NCI-H187 (cell line): ENCODE measurements at regions not wholly inside any gene's neighbourhood (a gene's known extent, or its start where the extent isn't known, plus 50 kb on each side); places are given as distances from the start of the nearest gene placed in this dataset.
A peak's percentile ranks its signal among the peaks of the same experiment; 100 is the strongest.
"Not testable (repeated sequence)": the region's sequence is repeated elsewhere in the genome, so short reads cannot be mapped to it uniquely, and the experiment has no call there.

Experiments used
- DNase-seq, 2 experiments: peaks; one replicate each; lab custom pipeline; 2025; lab: John Stamatoyannopoulos, UW

GRCh38 chr15:62218841-62219240, 53.8 kb upstream of the C2CD4B start:
- DNase-seq: no peak

GRCh38 chr15:62219799-62220198, 54.7 kb upstream of the C2CD4B start:
- no peak for DNase-seq

- no peak for DNase-seq
Measured at GRCh38 chr15:62223020-62223419, 57.9 kb upstream of the C2CD4B start.

- no peak for DNase-seq
Measured at GRCh38 chr15:62228604-62229003, 63.5 kb upstream of the C2CD4B start.

GRCh38 chr15:62231856-62232255, 66.8 kb upstream of the C2CD4B start:
- no peak for DNase-seq

GRCh38 chr15:62240121-62241096, 75.3 kb upstream of the C2CD4B start:
- no peak for DNase-seq

GRCh38 chr15:62241135-62241770, 76.2 kb upstream of the C2CD4B start:
- DNase-seq: no peak

GRCh38 chr15:62242999-62243398, 77.9 kb upstream of the C2CD4B start:
- no peak for DNase-seq

- DNase-seq: no peak
Measured at GRCh38 chr15:62244762-62245161, 79.7 kb upstream of the C2CD4B start.

- DNase-seq: no peak
Measured at GRCh38 chr15:62248277-62248984, 83.3 kb upstream of the C2CD4B start.

GRCh38 chr15:62249501-62249900, 84.4 kb upstream of the C2CD4B start:
- DNase-seq: no peak

- DNase-seq: no peak
Measured at GRCh38 chr15:62250186-62250585, 85.1 kb upstream of the C2CD4B start.

GRCh38 chr15:62250978-62251377, 85.9 kb upstream of the C2CD4B start:
- DNase-seq: no peak

GRCh38 chr15:62253294-62253693, 88.2 kb upstream of the C2CD4B start:
- DNase-seq: no peak

GRCh38 chr15:62254137-62254934, 89.3 kb upstream of the C2CD4B start:
- peak in 1 of 2 experiments; percentile 16 for DNase-seq

GRCh38 chr15:62256430-62256829, 91.3 kb upstream of the C2CD4B start:
- not testable (repeated sequence) for DNase-seq

- DNase-seq: no peak
Measured at GRCh38 chr15:62257996-62258521, 93.0 kb upstream of the C2CD4B start.

- DNase-seq: no peak
Measured at GRCh38 chr15:62262305-62262941, 97.3 kb upstream of the C2CD4B start.

- no peak for DNase-seq
Measured at GRCh38 chr15:62264196-62264595, 99.1 kb upstream of the C2CD4B start.

GRCh38 chr15:62269504-62269903, 104.4 kb upstream of the C2CD4B start:
- DNase-seq: no peak
